Psoas muscle (tissue), 7 donors: ENCODE measurements at regions not wholly inside any gene's neighbourhood (a gene's known extent, or its start where the extent isn't known, plus 50 kb on each side); places are given as distances from the start of the nearest gene placed in this dataset.
"Not testable (repeated sequence)": the region's sequence is repeated elsewhere in the genome, so short reads cannot be mapped to it uniquely, and the experiment has no call there.

ENCODE experiments used
- ATAC-seq, 4 donors: fragments of 200-7000 bp; cut with Tn5 transposase; one replicate each; pipeline ENCODE4 v1.9.1; 2020; ENCODE audit warnings: moderate library complexity in 3 of 4, mild to moderate bottlenecking in 2 of 4
- DNase-seq, 2 donors: peaks; one replicate each; pipeline ENCODE4 v3.0.0-alpha.2; 2020
- H3K27ac ChIP-seq: fragments of 200-600 bp; one replicate; pipeline ENCODE4 v1.8.0; 2022
- H3K27me3 ChIP-seq, 3 donors: fragments of 200-600 bp in 1 of 3; one replicate each; pipeline versions ENCODE4 v1.6.1 to v1.8.0; 2013 to 2022; ENCODE audit warnings: low read length in 2 of 3, mild to moderate bottlenecking in 2 of 3, moderate library complexity in 1 of 3; ENCODE audit not compliant: insufficient read depth in 3 of 3
- H3K36me3 ChIP-seq, 2 donors: fragments of 200-600 bp in 1 of 2; one replicate each; pipeline versions ENCODE4 v1.6.1 to v1.8.0; 2013 to 2022; ENCODE audit warnings: low read depth in 1 of 2, mild to moderate bottlenecking in 1 of 2, moderate library complexity in 1 of 2; ENCODE audit not compliant: insufficient read depth in 1 of 2
- H3K4me1 ChIP-seq: fragments of 200-600 bp; one replicate; pipeline ENCODE4 v1.8.0; 2022
- H3K4me3 ChIP-seq: fragments of 200-600 bp; one replicate; pipeline ENCODE4 v1.8.0; 2022; ENCODE audit warnings: mild to moderate bottlenecking
- H3K9me3 ChIP-seq: fragments of 200-600 bp; one replicate; pipeline ENCODE4 v1.8.0; 2022
- WGBS, 3 donors: extraction: QIAGEN DNeasy Blood & Tissue Kit; methylation state at CpG; one replicate each; pipeline versions ENCODE4 v1.1.6 to v1.1.7; 2013; 5-methylcytosine and 5-hydroxymethylcytosine counted together
- intact Hi-C, 2 donors: fragments of 100-400 bp; cut with DNase I; formaldehyde crosslinking; loops; one replicate each; pipeline versions ENCODE4 v1.11.0 to v1.14.2; 2022
- TF ChIP-seq, protein P1 (sequence below): fragments of 200-600 bp; IDR thresholded peaks from one replicate; pipeline ENCODE4 v1.8.0; 2022; ENCODE audit warnings: antibody characterized with exemption
- donor health status: healthy with polysubstance abuse.
- donor health status: DM: no; HTN: no; CAD: no; lungs with moderate emphysema.
- donor health status: Bipolar disorder and iron deficiency.
- donor health status: healthy.
- donor health status: DM: yes; HTN: yes; CAD: no.
- donor health status: DM: no; HTN: no; CAD: no.
- donor health status: DM: yes; HTN: yes; CAD: no.

DNA sequence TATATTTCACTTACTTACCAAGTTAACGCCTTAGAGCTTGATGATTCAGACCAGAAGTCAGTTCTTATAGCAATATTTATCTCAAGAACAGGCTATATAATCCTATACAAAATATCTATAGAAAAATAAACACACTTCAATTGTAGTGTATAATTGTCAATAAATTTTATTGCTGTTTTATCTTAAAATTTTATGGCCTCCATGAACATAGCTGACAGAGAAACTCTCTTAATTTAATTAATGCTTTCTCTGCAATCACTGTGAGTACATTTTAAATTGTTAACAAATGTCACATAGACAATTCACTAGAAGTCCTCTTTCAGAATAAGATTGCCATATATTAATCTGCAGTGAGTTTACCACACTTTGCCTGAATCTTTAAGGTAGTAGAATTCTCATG is 178.6 kb downstream of the RFPL4B start:
- no peaks in the 10 kb centered on the region for H3K36me3 ChIP-seq
- H3K27me3 ChIP-seq: no peaks in the 10 kb centered on the region
- H3K9me3 ChIP-seq: no peaks in the 10 kb centered on the region
- TF ChIP-seq, protein P1, sequence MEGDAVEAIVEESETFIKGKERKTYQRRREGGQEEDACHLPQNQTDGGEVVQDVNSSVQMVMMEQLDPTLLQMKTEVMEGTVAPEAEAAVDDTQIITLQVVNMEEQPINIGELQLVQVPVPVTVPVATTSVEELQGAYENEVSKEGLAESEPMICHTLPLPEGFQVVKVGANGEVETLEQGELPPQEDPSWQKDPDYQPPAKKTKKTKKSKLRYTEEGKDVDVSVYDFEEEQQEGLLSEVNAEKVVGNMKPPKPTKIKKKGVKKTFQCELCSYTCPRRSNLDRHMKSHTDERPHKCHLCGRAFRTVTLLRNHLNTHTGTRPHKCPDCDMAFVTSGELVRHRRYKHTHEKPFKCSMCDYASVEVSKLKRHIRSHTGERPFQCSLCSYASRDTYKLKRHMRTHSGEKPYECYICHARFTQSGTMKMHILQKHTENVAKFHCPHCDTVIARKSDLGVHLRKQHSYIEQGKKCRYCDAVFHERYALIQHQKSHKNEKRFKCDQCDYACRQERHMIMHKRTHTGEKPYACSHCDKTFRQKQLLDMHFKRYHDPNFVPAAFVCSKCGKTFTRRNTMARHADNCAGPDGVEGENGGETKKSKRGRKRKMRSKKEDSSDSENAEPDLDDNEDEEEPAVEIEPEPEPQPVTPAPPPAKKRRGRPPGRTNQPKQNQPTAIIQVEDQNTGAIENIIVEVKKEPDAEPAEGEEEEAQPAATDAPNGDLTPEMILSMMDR: no peak
- no peak for ATAC-seq
- H3K27ac ChIP-seq: no peak overlapping the region
- 94 to 98% (median 97%) methylated on average over 1 of the region's 1 CpG for WGBS, 3 donors
- intact Hi-C loops: no loop called here
- H3K4me3 ChIP-seq: no peak overlapping the region
- DNase-seq: no peak
- H3K4me1 ChIP-seq: no peaks in the 10 kb centered on the region

DNA sequence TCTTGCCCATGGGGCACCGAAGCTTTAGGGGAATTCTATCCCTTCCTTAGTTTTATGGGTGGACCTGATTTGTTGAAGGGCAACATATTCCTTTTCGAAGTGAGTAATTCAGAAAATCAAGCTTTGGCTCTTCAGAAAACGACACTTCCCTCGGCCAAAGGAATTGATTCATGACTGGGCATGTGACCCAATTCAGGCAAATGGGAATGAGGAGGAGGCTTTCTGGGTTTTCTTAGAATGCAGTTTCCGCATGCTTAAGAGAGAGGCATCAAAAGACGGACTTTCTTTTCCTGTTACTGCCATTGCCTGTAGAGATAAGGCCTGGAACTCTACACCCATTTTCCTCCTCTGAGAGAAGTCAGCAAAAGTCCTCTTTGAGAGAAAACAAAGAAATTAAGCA is 179.5 kb downstream of the RFPL4B start:
- DNase-seq: no peak
- H3K9me3 ChIP-seq: no peaks in the 10 kb centered on the region
- WGBS, 3 donors: 82 to 90% (median 82%) methylated on average over 6 of the region's 6 CpGs
- no peak overlapping the region for H3K27ac ChIP-seq
- ATAC-seq: no peak
- no peaks in the 10 kb centered on the region for H3K27me3 ChIP-seq
- intact Hi-C loops: no loop called here
- no peaks in the 10 kb centered on the region for H3K36me3 ChIP-seq
- no peak overlapping the region for H3K4me3 ChIP-seq
- no peaks in the 10 kb centered on the region for H3K4me1 ChIP-seq
- TF ChIP-seq, protein P1: no peak

DNA sequence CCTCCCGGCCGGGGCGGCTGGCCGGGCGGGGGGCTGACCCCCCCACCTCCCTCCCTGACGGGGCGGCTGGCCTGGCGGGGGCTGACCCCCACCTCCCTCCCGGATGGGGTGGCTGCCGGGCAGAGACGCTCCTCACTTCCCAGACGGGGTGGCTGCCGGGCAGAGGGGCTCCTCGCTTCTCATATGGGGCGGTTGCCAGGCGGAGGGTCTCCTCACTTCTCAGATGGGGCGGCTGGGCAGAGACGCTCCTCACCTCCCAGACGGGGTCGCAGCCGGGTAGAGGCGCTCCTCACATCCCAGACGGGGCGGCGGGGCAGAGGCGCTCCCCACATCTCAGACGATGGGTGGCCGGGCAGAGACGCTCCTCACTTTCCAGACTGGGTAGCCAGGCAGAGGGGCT is 181.2 kb downstream of the RFPL4B start:
- H3K9me3 ChIP-seq, ATAC-seq, H3K27me3 ChIP-seq, H3K4me3 ChIP-seq, H3K36me3 ChIP-seq, DNase-seq, intact Hi-C loops, H3K27ac ChIP-seq, H3K4me1 ChIP-seq: not testable (repeated sequence)
- 89 to 98% (median 95%) methylated on average over 5 to 29 of the region's 29 CpGs for WGBS, 3 donors

DNA sequence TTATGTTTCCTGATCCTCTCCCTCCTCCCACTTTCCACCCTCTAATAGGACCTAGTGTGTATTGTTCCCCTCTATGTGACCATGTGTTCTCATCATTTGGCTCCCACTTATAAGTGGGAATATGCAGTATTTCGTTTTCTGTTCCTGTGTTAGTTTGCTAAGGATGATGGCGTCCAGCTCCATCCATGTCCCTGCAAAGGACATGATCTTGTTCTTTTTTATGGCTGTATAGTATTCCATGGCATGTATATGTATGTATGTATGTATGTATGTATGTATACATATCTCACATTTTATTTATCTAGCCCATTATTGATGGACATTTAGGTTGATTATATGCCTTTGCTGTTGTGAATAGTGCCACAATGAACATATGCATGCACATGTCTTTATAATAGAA is 188.7 kb downstream of the RFPL4B start:
- no peak overlapping the region for H3K27ac ChIP-seq
- no peaks in the 10 kb centered on the region for H3K9me3 ChIP-seq
- TF ChIP-seq, protein P1: no peak
- WGBS, 3 donors: 85 to 93% (median 88%) methylated on average over 2 of the region's 2 CpGs
- no peaks in the 10 kb centered on the region for H3K36me3 ChIP-seq
- H3K4me3 ChIP-seq: no peak overlapping the region
- H3K27me3 ChIP-seq: no peaks in the 10 kb centered on the region
- intact Hi-C loops: no loop called here
- no peaks in the 10 kb centered on the region for H3K4me1 ChIP-seq
- no peak for ATAC-seq
- DNase-seq: no peak

DNA sequence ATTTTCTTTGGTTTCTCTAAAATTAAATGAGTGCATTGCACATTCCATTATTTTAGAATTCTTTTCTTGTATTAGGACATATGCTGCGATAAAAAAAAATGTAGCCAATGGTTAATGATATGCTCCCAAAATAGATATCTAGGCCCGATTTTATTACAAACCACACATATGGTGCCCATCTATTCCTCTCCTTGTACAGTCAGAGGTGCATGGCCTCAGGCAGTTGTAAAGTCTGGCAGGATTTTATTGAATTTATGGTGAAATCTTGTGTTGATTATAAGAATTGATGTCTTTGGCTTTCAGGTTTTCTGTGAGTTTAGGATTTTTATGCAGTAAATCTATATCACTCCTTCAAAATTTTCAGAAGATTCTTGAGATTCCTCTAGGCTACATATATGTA is 192.2 kb downstream of the RFPL4B start:
- 73 to 86% (median 80%) methylated on average over 2 of the region's 2 CpGs for WGBS, 3 donors
- no peaks in the 10 kb centered on the region for H3K27me3 ChIP-seq
- intact Hi-C loops: no loop called here
- ATAC-seq (no peak), DNase-seq (no peak)
- H3K27ac ChIP-seq: no peak overlapping the region
- H3K36me3 ChIP-seq: no peaks in the 10 kb centered on the region
- TF ChIP-seq, protein P1: no peak
- no peaks in the 10 kb centered on the region for H3K9me3 ChIP-seq
- no peak overlapping the region for H3K4me3 ChIP-seq
- no peaks in the 10 kb centered on the region for H3K4me1 ChIP-seq

DNA sequence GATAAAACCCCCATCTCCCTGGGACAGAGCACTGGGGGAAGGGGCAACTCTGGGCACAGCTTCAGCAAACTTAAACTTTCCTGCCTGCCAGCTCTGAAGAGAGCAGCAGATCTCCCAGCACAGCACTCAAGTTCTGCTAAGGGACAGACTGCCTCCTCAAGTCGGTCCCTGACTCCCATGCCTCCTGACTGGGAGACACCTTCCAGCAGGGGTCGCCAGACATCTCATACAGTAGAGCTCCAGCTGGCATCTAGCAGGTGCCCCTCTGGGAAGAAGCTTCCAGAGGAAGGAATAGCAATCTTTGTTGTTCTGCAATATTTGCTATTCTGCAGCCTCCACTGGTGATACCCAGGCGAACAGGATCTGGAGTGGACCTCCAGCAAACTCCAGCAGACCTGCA is 194.7 kb downstream of the RFPL4B start:
- H3K4me1 ChIP-seq, H3K27me3 ChIP-seq, H3K4me3 ChIP-seq, intact Hi-C loops, H3K36me3 ChIP-seq, DNase-seq, H3K9me3 ChIP-seq, ATAC-seq, H3K27ac ChIP-seq: not testable (repeated sequence)
- WGBS, 3 donors: 88 to 95% (median 91%) methylated on average over 3 of the region's 3 CpGs

DNA sequence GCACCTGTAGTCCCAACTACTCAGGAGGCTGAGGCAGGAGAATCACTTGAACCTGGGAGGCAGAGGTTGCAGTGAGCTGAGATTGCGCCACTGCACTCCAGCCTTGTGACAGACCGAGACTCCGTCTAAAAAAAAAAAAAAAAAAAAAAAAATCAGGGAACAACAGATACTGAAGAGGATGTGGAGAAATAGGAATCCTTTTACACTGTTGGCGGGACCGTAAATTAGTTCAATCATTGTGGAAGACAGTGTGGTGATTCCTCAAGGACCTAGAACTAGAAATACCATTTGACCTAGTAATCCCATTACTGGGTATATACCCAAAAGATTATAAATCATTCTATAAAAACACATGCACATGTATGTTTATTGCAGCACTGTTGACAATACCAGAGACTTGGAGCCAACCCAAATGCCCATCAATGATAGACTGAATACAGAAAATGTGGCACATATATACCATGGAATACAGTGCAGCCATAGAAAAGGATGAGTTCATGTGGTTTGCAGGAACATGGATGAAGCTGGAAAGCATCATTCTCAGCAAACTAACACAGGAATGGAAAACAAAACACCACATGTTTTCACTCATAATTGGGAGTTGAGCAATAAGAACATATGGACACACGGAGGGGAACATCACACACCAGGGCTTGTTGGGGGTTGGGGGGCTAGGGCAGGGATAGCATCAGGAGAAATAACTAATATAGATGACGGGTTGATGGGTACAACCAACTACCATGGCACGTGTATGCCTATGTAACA is 200.4 kb downstream of the RFPL4B start:
- H3K4me1 ChIP-seq, DNase-seq, intact Hi-C loops, H3K36me3 ChIP-seq, H3K4me3 ChIP-seq, H3K27ac ChIP-seq, H3K27me3 ChIP-seq, ATAC-seq, H3K9me3 ChIP-seq: not testable (repeated sequence)
- 89 to 93% (median 92%) methylated on average over 8 of the region's 8 CpGs for WGBS, 3 donors
